ENCODE measurements at regions not wholly inside any gene's neighbourhood (a gene's known extent, or its start where the extent isn't known, plus 50 kb on each side); places are given as distances from the start of the nearest gene placed in this dataset.

DNA sequence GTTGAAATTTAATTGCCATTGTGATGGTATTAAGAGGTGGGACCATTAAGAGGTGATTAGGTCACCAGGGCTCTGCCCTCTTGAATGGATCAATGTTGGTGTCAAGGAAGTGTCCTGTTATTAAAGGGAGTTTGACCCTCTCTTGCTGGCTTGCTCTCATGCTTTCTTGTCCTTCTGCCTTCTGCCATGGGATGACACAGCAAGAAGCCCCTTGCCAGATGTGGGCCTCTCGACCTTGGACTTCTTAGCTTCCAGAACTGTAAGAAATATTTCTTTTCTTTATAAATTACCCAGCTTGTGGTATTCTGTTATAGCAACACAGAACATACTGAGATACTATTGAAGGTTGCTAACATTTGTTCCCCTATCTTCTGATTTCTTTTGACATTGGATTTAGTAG, 157.0 kb downstream of the MDFIC start:
- WGBS, 2 donors: 77 to 88% methylated on average over 1 of the region's 1 CpG
- TF ChIP-seq POLR2A (IDR thresholded peaks at IDR 0.05): no peak
- TF ChIP-seq, protein P1, sequence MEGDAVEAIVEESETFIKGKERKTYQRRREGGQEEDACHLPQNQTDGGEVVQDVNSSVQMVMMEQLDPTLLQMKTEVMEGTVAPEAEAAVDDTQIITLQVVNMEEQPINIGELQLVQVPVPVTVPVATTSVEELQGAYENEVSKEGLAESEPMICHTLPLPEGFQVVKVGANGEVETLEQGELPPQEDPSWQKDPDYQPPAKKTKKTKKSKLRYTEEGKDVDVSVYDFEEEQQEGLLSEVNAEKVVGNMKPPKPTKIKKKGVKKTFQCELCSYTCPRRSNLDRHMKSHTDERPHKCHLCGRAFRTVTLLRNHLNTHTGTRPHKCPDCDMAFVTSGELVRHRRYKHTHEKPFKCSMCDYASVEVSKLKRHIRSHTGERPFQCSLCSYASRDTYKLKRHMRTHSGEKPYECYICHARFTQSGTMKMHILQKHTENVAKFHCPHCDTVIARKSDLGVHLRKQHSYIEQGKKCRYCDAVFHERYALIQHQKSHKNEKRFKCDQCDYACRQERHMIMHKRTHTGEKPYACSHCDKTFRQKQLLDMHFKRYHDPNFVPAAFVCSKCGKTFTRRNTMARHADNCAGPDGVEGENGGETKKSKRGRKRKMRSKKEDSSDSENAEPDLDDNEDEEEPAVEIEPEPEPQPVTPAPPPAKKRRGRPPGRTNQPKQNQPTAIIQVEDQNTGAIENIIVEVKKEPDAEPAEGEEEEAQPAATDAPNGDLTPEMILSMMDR (IDR thresholded peaks at IDR 0.05): no peak
- Histone ChIP-seq H3K36me3 (no peaks in the 10 kb centered on the region), H3K4me3 (no peak overlapping the region), H3K9me3 (no peaks in the 10 kb centered on the region), H3K27me3 (no peaks in the 10 kb centered on the region), H3K4me1 (no peaks in the 10 kb centered on the region), H3K27ac (no peak overlapping the region)
- intact Hi-C loops (cut with DNase I): no loop called here
- DNase-seq: no peak

DNA sequence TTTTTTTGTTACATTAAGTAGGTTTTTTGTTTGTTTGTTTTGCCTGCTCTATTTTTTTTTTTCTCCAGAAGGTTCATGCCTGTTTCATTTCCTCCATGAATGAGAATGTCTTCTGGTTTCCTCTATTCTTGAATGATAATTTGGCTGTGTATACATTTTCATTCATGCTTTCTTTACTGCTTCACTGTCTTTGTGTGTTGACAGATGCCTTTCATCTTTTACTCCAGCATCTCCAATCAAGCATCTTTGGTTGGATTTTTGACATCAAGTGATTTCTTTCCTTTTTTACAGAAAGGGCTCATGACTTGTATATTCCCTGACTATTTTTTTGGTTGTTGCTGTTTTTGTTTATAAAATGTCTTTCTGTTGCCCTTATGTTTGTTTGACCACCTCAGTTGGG, 156.5 kb downstream of the MDFIC start:
- no peak for DNase-seq
- Histone ChIP-seq H3K36me3 (no peaks in the 10 kb centered on the region), H3K4me1 (no peaks in the 10 kb centered on the region), H3K4me3 (no peak overlapping the region), H3K9me3 (no peaks in the 10 kb centered on the region), H3K27me3 (no peaks in the 10 kb centered on the region), H3K27ac (no peak overlapping the region)
- no peak for TF ChIP-seq POLR2A (IDR thresholded peaks at IDR 0.05)
- TF ChIP-seq, protein P1 (IDR thresholded peaks at IDR 0.05): no peak
- intact Hi-C loops (cut with DNase I): no loop called here

DNA sequence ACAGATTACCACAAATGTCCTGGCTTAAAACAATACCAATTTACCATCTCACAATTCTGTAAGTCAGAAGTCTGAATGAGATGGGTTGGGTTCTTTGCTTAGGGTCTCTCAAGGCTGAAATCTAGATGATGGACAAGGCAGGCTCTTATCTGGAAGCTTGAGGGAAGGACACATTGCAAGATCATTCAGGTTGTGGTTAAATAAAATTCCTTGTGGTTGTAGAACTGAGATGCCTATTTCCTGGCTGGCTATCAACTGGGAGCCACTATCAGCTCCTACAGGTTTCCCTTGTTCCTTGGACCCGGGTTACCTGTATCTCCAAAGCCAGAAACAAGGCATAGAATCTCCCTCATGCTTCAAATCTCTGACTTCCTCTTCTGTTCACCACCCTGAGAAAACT, 148.4 kb downstream of the MDFIC start:
- Histone ChIP-seq H3K36me3 (no peaks in the 10 kb centered on the region), H3K27me3 (no peaks in the 10 kb centered on the region), H3K9me3 (no peaks in the 10 kb centered on the region), H3K4me1 (no peaks in the 10 kb centered on the region), H3K27ac (no peak overlapping the region), H3K4me3 (no peak overlapping the region)
- no peak for DNase-seq
- TF ChIP-seq, protein P1 (IDR thresholded peaks at IDR 0.05): no peak
- no peak for TF ChIP-seq POLR2A (IDR thresholded peaks at IDR 0.05)
- intact Hi-C loops (cut with DNase I): no loop called here
- 63 to 75% methylated on average over 1 of the region's 1 CpG for WGBS, 2 donors

Small RNA genes lying in the stretch of these regions (small RNA-seq; reads per million reads assigned to genes)
- 0 reads per million in 4 donors for gene RF00019
- gene SNORA25B: 0 reads per million in 4 donors

Measured in esophagus squamous epithelium (tissue), 5 donors.